D341Med (cell line): ENCODE measurements at regions not wholly inside any gene's neighbourhood (a gene's known extent, or its start where the extent isn't known, plus 50 kb on each side); places are given as distances from the start of the nearest gene placed in this dataset.
"Not testable (repeated sequence)": the region's sequence is repeated elsewhere in the genome, so short reads cannot be mapped to it uniquely, and the experiment has no call there.

Experiments
- DNase-seq: peaks from one replicate; pipeline ENCODE4 v3.0.0; 2012; ENCODE audit warnings: low spot score

- DNase-seq: no peak
Measured at GRCh38 chr9:101859620-101860019, 121.2 kb upstream of the GRIN3A start.

GRCh38 chr9:101858026-101858425, 119.6 kb upstream of the GRIN3A start:
- no peak for DNase-seq

GRCh38 chr9:101849102-101849707, 110.8 kb upstream of the GRIN3A start:
- no peak for DNase-seq

- DNase-seq: peak; percentile 29
Measured at GRCh38 chr9:101848485-101848919, 110.1 kb upstream of the GRIN3A start.

- DNase-seq: no peak
Measured at GRCh38 chr9:101846161-101846560, 107.7 kb upstream of the GRIN3A start.

- DNase-seq: no peak
Measured at GRCh38 chr9:101840694-101841188, 102.3 kb upstream of the GRIN3A start.

GRCh38 chr9:101838988-101839387, 100.5 kb upstream of the GRIN3A start:
- not testable (repeated sequence) for DNase-seq

GRCh38 chr9:101836021-101836420, 97.6 kb upstream of the GRIN3A start:
- no peak for DNase-seq

- no peak for DNase-seq
Measured at GRCh38 chr9:101832486-101832885, 94.0 kb upstream of the GRIN3A start.

- DNase-seq: not testable (repeated sequence)
Measured at GRCh38 chr9:101821450-101821849, 83.0 kb upstream of the GRIN3A start.

GRCh38 chr9:101820983-101821382, 82.5 kb upstream of the GRIN3A start:
- DNase-seq: not testable (repeated sequence)

- no peak for DNase-seq
Measured at GRCh38 chr9:101814064-101814463, 75.6 kb upstream of the GRIN3A start.

- not testable (repeated sequence) for DNase-seq
Measured at GRCh38 chr9:101807879-101808278, 69.4 kb upstream of the GRIN3A start.

GRCh38 chr9:101796044-101796443, 57.6 kb upstream of the GRIN3A start:
- DNase-seq: no peak

- no peak for DNase-seq
Measured at GRCh38 chr9:101795147-101795546, 56.7 kb upstream of the GRIN3A start.

- DNase-seq: no peak
Measured at GRCh38 chr9:101792475-101792874, 54.0 kb upstream of the GRIN3A start.

- DNase-seq: peak; percentile 77
Measured at GRCh38 chr9:101791938-101792337, 53.5 kb upstream of the GRIN3A start.

GRCh38 chr9:101791533-101791932, 53.1 kb upstream of the GRIN3A start:
- DNase-seq: no peak
